HEK293 (cell line): ENCODE measurements at regions not wholly inside any gene's neighbourhood (a gene's known extent, or its start where the extent isn't known, plus 50 kb on each side); places are given as distances from the start of the nearest gene placed in this dataset.

Source experiments
- CTCF ChIA-PET: fragments of 350-600 bp; formaldehyde crosslinking; extraction: SDS; loops from one replicate; lab custom pipeline; 2021; ENCODE audit warnings: antibody characterized with exemption; lab: Yijun Ruan, JAX
- POLR2A ChIA-PET: fragments of 300-600 bp; formaldehyde crosslinking; extraction: SDS; loops from one replicate; lab custom pipeline; 2020; ENCODE audit warnings: antibody characterized with exemption, inconsistent platforms; lab: Yijun Ruan, JAX
- H3K27ac ChIP-seq: fragments of 200-500 bp; sonication (Bioruptor generic); 2 replicates; pipeline ENCODE4 v1.5.1; 2014; ENCODE audit warnings: low read depth, low read length, control low read depth, inconsistent platforms; ENCODE audit errors: extremely low read depth
- H3K36me3 ChIP-seq, 2 experiments: fragments of 200-500 bp in 1 of 2; sonication (Bioruptor generic) in 1 of 2; 1 replicate in 1 of 2; 2 replicates in 1 of 2; pipeline ENCODE4 v1.5.1; 2014 to 2017; ENCODE audit warnings: inconsistent platforms in 2 of 2, low read length in 2 of 2; ENCODE audit not compliant: control insufficient read depth in 2 of 2, insufficient read depth in 1 of 2
- H3K4me1 ChIP-seq: fragments of 200-500 bp; sonication (Bioruptor generic); 2 replicates; pipeline ENCODE4 v1.5.1; 2014; ENCODE audit warnings: mild to moderate bottlenecking, low read length, inconsistent platforms; ENCODE audit not compliant: control insufficient read depth, insufficient read depth
- H3K4me3 ChIP-seq: 2 replicates; pipeline ENCODE4 v1.5.1; 2011; ENCODE audit warnings: low read depth, mild to moderate bottlenecking, control low read depth, low read length, moderate library complexity
- H3K9me3 ChIP-seq: fragments of 200-500 bp; sonication (Bioruptor generic); 2 replicates; pipeline ENCODE4 v1.5.1; 2014; ENCODE audit warnings: low read depth, low read length, inconsistent platforms; ENCODE audit not compliant: control insufficient read depth, insufficient read depth
- FEZF1 ChIP-seq: fragments of 450-650 bp; formaldehyde crosslinking; IDR thresholded peaks from 2 replicates; pipeline ENCODE4 v1.5.1; 2016; ENCODE audit warnings: missing biosample characterization, missing genetic modification characterization
- GLI2 ChIP-seq: fragments of 450-650 bp; formaldehyde crosslinking; IDR thresholded peaks from 2 replicates; pipeline ENCODE4; 2017; ENCODE audit warnings: missing biosample characterization, missing genetic modification characterization, low read depth, borderline replicate concordance
- GLI4 ChIP-seq: fragments of 450-650 bp; formaldehyde crosslinking; IDR thresholded peaks from 2 replicates; pipeline ENCODE4 v1.5.1; 2016; ENCODE audit warnings: missing biosample characterization, missing genetic modification characterization
- YY1 ChIP-seq: fragments of 450-650 bp; formaldehyde crosslinking; IDR thresholded peaks from 2 replicates; pipeline ENCODE4 v1.5.1; 2018; ENCODE audit warnings: missing biosample characterization, missing genetic modification characterization
- ZBTB20 ChIP-seq: fragments of 450-650 bp; formaldehyde crosslinking; IDR thresholded peaks from 2 replicates; pipeline ENCODE4 v1.5.1; 2016; ENCODE audit warnings: missing biosample characterization, missing genetic modification characterization
- ZFP37 ChIP-seq: fragments of 450-650 bp; formaldehyde crosslinking; IDR thresholded peaks from 2 replicates; pipeline ENCODE4 v1.5.1; 2016; ENCODE audit warnings: missing biosample characterization, missing genetic modification characterization
- ZNF175 ChIP-seq: fragments of 450-650 bp; formaldehyde crosslinking; IDR thresholded peaks from 2 replicates; pipeline ENCODE4 v1.5.1; 2016; ENCODE audit warnings: missing biosample characterization, missing genetic modification characterization
- ZNF214 ChIP-seq: fragments of 450-650 bp; formaldehyde crosslinking; IDR thresholded peaks from 2 replicates; pipeline ENCODE4 v1.5.1; 2017; ENCODE audit warnings: missing biosample characterization, mild to moderate bottlenecking, missing genetic modification characterization, borderline replicate concordance
- ZNF423 ChIP-seq: fragments of 450-650 bp; formaldehyde crosslinking; IDR thresholded peaks from 2 replicates; pipeline ENCODE4 v1.5.1; 2016; ENCODE audit warnings: missing biosample characterization, missing genetic modification characterization
- ZNF571 ChIP-seq: fragments of 450-650 bp; formaldehyde crosslinking; IDR thresholded peaks from 2 replicates; pipeline ENCODE4 v1.5.0; 2017; ENCODE audit warnings: missing biosample characterization, missing genetic modification characterization
- ZNF596 ChIP-seq: fragments of 450-650 bp; IDR thresholded peaks from 2 replicates; pipeline ENCODE4 v1.5.0; 2018; ENCODE audit warnings: missing biosample characterization, mild to moderate bottlenecking, missing genetic modification characterization, moderate library complexity
- ZNF610 ChIP-seq: fragments of 450-650 bp; formaldehyde crosslinking; IDR thresholded peaks from 2 replicates; pipeline ENCODE4 v1.5.1; 2016; ENCODE audit warnings: missing biosample characterization, missing genetic modification characterization, borderline replicate concordance
- ZNF670 ChIP-seq: fragments of 450-650 bp; formaldehyde crosslinking; IDR thresholded peaks from 2 replicates; pipeline ENCODE4 v1.5.1; 2016; ENCODE audit warnings: missing biosample characterization, missing genetic modification characterization, low read depth
- ZSCAN4 ChIP-seq: fragments of 450-650 bp; formaldehyde crosslinking; IDR thresholded peaks from 2 replicates; pipeline ENCODE4 v1.5.1; 2017; ENCODE audit warnings: missing biosample characterization, missing genetic modification characterization
- TF ChIP-seq, protein P1 (sequence below): fragments of 450-650 bp; formaldehyde crosslinking; IDR thresholded peaks from 2 replicates; pipeline ENCODE4 v1.5.1; 2017; ENCODE audit warnings: missing biosample characterization, missing genetic modification characterization
- TF ChIP-seq, protein P2 (sequence below): fragments of 450-650 bp; formaldehyde crosslinking; IDR thresholded peaks from 2 replicates; pipeline ENCODE4 v1.5.1; 2016; ENCODE audit warnings: missing biosample characterization, missing genetic modification characterization
- TF ChIP-seq, protein P3 (sequence below): fragments of 450-650 bp; formaldehyde crosslinking; IDR thresholded peaks from 2 replicates; pipeline ENCODE4 v1.5.1; 2016; ENCODE audit warnings: missing biosample characterization, missing genetic modification characterization

GRCh38 chr13:52933547-52934210 lies 85.2 kb upstream of the PCDH8 start (continued):
- TF ChIP-seq, protein P1, sequence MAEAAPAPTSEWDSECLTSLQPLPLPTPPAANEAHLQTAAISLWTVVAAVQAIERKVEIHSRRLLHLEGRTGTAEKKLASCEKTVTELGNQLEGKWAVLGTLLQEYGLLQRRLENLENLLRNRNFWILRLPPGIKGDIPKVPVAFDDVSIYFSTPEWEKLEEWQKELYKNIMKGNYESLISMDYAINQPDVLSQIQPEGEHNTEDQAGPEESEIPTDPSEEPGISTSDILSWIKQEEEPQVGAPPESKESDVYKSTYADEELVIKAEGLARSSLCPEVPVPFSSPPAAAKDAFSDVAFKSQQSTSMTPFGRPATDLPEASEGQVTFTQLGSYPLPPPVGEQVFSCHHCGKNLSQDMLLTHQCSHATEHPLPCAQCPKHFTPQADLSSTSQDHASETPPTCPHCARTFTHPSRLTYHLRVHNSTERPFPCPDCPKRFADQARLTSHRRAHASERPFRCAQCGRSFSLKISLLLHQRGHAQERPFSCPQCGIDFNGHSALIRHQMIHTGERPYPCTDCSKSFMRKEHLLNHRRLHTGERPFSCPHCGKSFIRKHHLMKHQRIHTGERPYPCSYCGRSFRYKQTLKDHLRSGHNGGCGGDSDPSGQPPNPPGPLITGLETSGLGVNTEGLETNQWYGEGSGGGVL (tag by site-specific recombination) = no peak
- TF ChIP-seq ZNF596 = no peak
- TF ChIP-seq, protein P2, sequence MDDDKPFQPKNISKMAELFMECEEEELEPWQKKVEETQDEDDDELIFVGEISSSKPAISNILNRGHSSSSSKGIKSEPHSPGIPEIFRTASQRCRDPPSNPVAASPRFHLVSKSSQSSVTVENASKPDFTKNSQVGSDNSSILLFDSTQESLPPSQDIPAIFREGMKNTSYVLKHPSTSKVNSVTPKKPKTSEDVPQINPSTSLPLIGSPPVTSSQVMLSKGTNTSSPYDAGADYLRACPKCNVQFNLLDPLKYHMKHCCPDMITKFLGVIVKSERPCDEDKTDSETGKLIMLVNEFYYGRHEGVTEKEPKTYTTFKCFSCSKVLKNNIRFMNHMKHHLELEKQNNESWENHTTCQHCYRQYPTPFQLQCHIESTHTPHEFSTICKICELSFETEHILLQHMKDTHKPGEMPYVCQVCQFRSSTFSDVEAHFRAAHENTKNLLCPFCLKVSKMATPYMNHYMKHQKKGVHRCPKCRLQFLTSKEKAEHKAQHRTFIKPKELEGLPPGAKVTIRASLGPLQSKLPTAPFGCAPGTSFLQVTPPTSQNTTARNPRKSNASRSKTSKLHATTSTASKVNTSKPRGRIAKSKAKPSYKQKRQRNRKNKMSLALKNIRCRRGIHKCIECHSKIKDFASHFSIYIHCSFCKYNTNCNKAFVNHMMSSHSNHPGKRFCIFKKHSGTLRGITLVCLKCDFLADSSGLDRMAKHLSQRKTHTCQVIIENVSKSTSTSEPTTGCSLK (tag by site-specific recombination) = no peak
- no peak for TF ChIP-seq ZNF670 (tag by site-specific recombination)
- no peak for TF ChIP-seq ZNF214 (tag by site-specific recombination)
- no peak for TF ChIP-seq ZNF175
- TF ChIP-seq FEZF1 (tag by site-specific recombination) = no peak

- CTCF ChIA-PET = no interaction called here
- POLR2A ChIA-PET = no interaction called here
- Histone ChIP-seq H3K27ac (no peak overlapping the region), H3K4me3 (no peak overlapping the region), H3K36me3 (no peaks in the 10 kb centered on the region), H3K9me3 (no peaks in the 10 kb centered on the region), H3K4me1 (no peaks in the 10 kb centered on the region)
- TF ChIP-seq ZNF571 = no peak
- TF ChIP-seq, protein P3, sequence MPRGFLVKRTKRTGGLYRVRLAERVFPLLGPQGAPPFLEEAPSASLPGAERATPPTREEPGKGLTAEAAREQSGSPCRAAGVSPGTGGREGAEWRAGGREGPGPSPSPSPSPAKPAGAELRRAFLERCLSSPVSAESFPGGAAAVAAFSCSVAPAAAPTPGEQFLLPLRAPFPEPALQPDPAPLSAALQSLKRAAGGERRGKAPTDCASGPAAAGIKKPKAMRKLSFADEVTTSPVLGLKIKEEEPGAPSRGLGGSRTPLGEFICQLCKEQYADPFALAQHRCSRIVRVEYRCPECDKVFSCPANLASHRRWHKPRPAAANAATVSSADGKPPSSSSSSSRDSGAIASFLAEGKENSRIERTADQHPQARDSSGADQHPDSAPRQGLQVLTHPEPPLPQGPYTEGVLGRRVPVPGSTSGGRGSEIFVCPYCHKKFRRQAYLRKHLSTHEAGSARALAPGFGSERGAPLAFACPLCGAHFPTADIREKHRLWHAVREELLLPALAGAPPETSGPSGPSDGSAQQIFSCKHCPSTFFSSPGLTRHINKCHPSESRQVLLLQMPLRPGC = no peak
- no peak for TF ChIP-seq GLI2 (tag by site-specific recombination)
- TF ChIP-seq ZNF610 (tag by site-specific recombination) = no peak
- no peak for TF ChIP-seq YY1 (tag by site-specific recombination)
- TF ChIP-seq ZBTB20 (tag by site-specific recombination) = no peak
- TF ChIP-seq ZSCAN4 (tag by site-specific recombination) = no peak
These were observed 84.7 kb upstream of the PCDH8 start for GRCh38 chr13:52933099-52933498.

GRCh38 chr13:52932649-52933048 lies 84.2 kb upstream of the PCDH8 start:
- no peak overlapping the region for H3K4me3 ChIP-seq
- CTCF ChIA-PET = no interaction called here

More at GRCh38 chr13:52932649-52933048, 84.2 kb upstream of the PCDH8 start:
- no peak overlapping the region for H3K27ac ChIP-seq
- POLR2A ChIA-PET = no interaction called here
- no peak for TF ChIP-seq GLI4 (tag by site-specific recombination)
- TF ChIP-seq ZFP37 = no peak
- TF ChIP-seq ZNF423 = no peak
- TF ChIP-seq, all 188 proteins: peak for 0
- no peaks in the 10 kb centered on the region for H3K36me3 ChIP-seq
- no peaks in the 10 kb centered on the region for H3K4me1 ChIP-seq
- H3K9me3 ChIP-seq = no peaks in the 10 kb centered on the region
